Kidney epithelial cell (primary cell): ENCODE measurements at regions not wholly inside any gene's neighbourhood (a gene's known extent, or its start where the extent isn't known, plus 50 kb on each side); places are given as distances from the start of the nearest gene placed in this dataset.

ENCODE experiments used
- DNase-seq: peaks from one replicate; pipeline ENCODE4 v3.0.0-alpha.2; 2010; ENCODE audit warnings: low read depth
- H3K27me3 ChIP-seq: 2 replicates; pipeline ENCODE4 v1.6.0; 2011; ENCODE audit warnings: low read length; ENCODE audit not compliant: control insufficient read depth, insufficient read depth
- H3K36me3 ChIP-seq: 2 replicates; pipeline ENCODE4 v1.5.1; 2011; ENCODE audit warnings: low read length; ENCODE audit not compliant: control insufficient read depth, insufficient read depth
- H3K4me3 ChIP-seq: 2 replicates; pipeline ENCODE4 v1.5.1; 2011; ENCODE audit warnings: low read depth, mild to moderate bottlenecking, control low read depth, low read length
- TF ChIP-seq, protein P1 (sequence below): IDR thresholded peaks from 2 replicates; pipeline ENCODE4 v1.5.1; 2011; ENCODE audit warnings: mild to moderate bottlenecking, moderate library complexity, low read length, control low read depth, inconsistent platforms; ENCODE audit not compliant: insufficient read depth, poor library complexity, severe bottlenecking

DNA sequence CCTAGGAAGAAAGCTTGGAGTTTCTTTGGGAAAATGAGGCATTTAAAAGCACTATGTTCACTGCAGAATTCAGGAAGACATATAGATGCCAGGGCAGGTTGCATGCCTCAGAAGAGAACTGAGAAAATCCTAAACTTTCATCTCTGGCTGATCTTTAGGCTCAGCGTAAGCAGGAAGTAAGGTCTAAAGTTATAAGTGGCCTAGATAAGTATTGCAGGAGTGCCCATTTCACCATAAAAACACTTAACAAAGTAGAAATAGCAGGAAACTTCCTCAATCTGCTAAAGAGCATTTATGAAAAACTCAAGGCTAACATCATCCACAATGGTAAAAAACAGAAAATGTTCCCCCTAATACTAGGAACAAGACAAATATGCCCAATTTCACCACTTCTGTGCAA is 320.3 kb downstream of the BMP2 start:
- H3K27me3 ChIP-seq, result no peaks in the 10 kb centered on the region
- no peak overlapping the region for H3K4me3 ChIP-seq
- TF ChIP-seq, protein P1, sequence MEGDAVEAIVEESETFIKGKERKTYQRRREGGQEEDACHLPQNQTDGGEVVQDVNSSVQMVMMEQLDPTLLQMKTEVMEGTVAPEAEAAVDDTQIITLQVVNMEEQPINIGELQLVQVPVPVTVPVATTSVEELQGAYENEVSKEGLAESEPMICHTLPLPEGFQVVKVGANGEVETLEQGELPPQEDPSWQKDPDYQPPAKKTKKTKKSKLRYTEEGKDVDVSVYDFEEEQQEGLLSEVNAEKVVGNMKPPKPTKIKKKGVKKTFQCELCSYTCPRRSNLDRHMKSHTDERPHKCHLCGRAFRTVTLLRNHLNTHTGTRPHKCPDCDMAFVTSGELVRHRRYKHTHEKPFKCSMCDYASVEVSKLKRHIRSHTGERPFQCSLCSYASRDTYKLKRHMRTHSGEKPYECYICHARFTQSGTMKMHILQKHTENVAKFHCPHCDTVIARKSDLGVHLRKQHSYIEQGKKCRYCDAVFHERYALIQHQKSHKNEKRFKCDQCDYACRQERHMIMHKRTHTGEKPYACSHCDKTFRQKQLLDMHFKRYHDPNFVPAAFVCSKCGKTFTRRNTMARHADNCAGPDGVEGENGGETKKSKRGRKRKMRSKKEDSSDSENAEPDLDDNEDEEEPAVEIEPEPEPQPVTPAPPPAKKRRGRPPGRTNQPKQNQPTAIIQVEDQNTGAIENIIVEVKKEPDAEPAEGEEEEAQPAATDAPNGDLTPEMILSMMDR, result no peak
- H3K36me3 ChIP-seq, result no peaks in the 10 kb centered on the region
- no peak for DNase-seq

DNA sequence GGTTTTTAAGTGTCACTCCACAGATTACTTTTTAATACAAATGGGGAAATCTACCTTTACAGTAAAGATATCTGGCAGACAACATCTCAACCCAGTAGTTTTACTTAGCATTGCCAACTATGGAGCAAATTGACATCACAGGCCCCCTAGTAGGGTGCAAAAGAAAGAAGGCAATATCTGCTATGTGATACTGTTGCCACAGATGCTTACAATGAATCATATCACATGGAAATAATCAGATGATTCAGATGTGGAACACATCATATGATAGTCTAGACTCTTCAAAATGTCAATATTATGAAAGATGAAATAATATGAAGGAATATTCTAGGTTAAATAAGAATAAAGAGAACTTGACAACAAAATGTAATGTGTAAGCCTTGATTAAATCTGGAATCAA is 322.5 kb downstream of the BMP2 start:
- Histone ChIP-seq H3K36me3 (no peaks in the 10 kb centered on the region), H3K4me3 (no peak overlapping the region), H3K27me3 (no peaks in the 10 kb centered on the region)
- TF ChIP-seq, protein P1, result no peak
- DNase-seq, result no peak

DNA sequence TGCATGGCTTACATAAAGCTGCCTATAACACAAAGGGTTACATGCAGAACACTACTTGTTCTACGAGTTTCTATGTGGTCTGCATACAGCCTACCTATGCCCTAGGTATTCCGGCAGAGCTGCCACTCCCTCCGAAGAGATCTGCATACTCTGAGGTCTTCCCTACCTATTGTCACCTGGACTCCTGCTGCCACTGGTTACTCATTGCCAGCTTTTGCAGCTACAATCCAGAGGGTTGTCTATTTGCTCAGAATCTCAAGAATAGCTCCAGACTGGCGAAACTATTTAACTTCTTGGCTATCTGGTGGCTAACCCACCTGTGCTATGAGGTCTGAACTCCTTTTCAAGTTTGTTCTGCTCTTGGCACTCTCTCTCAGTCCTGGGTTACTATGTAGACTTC is 323.3 kb downstream of the BMP2 start:
- Histone ChIP-seq H3K4me3 (no peak overlapping the region), H3K36me3 (no peaks in the 10 kb centered on the region), H3K27me3 (no peaks in the 10 kb centered on the region)
- DNase-seq, result no peak
- TF ChIP-seq, protein P1, result no peak

DNA sequence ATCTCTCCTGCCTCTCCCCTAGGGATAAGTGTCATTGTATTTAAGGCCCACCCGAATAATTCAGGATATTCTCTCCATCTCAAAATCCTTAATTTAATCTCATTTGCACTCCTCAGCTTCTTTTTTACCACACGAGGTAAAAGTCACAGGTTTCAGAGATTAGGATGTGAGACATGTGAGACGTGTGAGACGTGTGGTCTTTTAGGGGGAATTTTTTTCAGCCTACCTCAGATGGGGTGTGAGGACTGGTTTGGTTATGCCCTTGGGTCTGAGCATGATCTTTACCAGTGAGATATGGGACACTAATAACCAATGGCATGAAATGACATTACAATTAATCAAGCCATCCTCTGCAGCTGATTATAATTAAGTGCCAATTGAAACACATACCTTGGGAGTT is 324.2 kb downstream of the BMP2 start:
- Histone ChIP-seq H3K27me3 (no peaks in the 10 kb centered on the region), H3K4me3 (no peak overlapping the region), H3K36me3 (no peaks in the 10 kb centered on the region)
- TF ChIP-seq, protein P1, result no peak
- no peak for DNase-seq

DNA sequence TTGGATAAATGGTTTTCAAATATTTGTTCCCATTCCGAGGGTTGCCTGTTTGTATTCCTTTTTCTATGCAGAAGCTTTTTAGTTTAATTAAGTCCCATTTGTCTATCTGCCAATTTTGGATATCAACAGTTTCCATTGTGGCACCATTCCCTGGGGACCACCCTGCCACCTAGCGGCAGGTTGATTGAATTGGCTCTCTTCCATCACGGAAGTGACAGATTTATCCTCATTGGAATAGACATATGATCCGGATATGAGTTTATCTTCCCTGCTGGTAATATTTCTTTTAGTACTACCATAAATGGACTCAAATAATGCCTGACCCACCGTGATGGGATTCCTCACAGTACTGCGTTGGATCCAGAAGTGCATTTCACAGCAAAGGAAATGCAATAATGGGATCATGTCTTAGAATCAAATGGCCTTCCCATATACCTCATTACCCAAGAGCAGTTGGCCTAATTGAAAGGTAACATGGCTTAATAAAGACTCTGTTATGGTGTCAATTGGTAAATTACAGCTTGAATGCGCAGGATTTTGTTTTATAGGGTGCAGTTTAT is 327.0 kb downstream of the BMP2 start:
- TF ChIP-seq, protein P1, result peak; percentile 81
- Histone ChIP-seq H3K4me3 (no peak overlapping the region), H3K27me3 (no peaks in the 10 kb centered on the region), H3K36me3 (no peaks in the 10 kb centered on the region)
- DNase-seq, result no peak

DNA sequence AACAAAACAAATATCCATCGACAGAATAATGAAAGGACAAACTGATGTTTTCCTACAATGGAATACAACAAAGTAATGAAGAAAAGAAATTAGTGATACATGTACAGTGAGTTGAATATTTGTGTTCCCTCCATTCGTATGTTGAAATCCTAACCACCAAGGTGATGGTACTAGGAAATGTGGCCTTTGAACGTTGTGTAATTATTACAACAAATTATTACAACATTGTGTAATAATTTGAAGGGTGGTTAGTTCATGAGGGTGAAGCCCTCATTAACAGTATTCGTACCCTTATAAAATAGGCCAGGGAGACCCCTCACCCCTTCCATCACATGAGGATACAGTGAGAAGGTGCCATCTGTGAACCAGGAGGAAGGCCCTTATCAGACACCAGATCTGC is 339.4 kb downstream of the BMP2 start:
- Histone ChIP-seq H3K36me3 (no peaks in the 10 kb centered on the region), H3K4me3 (no peak overlapping the region), H3K27me3 (no peaks in the 10 kb centered on the region)
- TF ChIP-seq, protein P1, result no peak
- DNase-seq, result no peak
